ENCODE measurements at regions not wholly inside any gene's neighbourhood (a gene's known extent, or its start where the extent isn't known, plus 50 kb on each side); places are given as distances from the start of the nearest gene placed in this dataset.

- TF ChIP-seq CTCF (IDR thresholded peaks at IDR 0.05) (no peak), POLR2AphosphoS5 (IDR thresholded peaks at IDR 0.05) (no peak), POLR2A (IDR thresholded peaks at IDR 0.05) (no peak), EP300 (IDR thresholded peaks at IDR 0.05) (no peak)
Observed at GRCh38 chr4:31141095-31141831, 421.1 kb downstream of the PCDH7 start.

Measured in stomach (tissue), 4 donors.